Esophagus muscularis mucosa (tissue), 3 donors: ENCODE measurements at regions not wholly inside any gene's neighbourhood (a gene's known extent, or its start where the extent isn't known, plus 50 kb on each side); places are given as distances from the start of the nearest gene placed in this dataset.

Experiments used
- POLR2A ChIP-seq: fragments of 450-650 bp; IDR thresholded peaks from one replicate; pipeline ENCODE4 v1.6.1; 2017; ENCODE audit warnings: antibody characterized with exemption, moderate library complexity, mild to moderate bottlenecking, low read depth
- TF ChIP-seq, protein P1 (sequence below), 3 experiments: fragments of 200-600 bp in 2 of 3; fragments of 450-650 bp in 1 of 3; sonication (generic) in 2 of 3; IDR thresholded peaks; one replicate each; pipeline ENCODE4 v1.5.1; 2017 to 2019; ENCODE audit warnings: antibody characterized with exemption in 3 of 3, mild to moderate bottlenecking in 2 of 3, moderate library complexity in 1 of 3

DNA sequence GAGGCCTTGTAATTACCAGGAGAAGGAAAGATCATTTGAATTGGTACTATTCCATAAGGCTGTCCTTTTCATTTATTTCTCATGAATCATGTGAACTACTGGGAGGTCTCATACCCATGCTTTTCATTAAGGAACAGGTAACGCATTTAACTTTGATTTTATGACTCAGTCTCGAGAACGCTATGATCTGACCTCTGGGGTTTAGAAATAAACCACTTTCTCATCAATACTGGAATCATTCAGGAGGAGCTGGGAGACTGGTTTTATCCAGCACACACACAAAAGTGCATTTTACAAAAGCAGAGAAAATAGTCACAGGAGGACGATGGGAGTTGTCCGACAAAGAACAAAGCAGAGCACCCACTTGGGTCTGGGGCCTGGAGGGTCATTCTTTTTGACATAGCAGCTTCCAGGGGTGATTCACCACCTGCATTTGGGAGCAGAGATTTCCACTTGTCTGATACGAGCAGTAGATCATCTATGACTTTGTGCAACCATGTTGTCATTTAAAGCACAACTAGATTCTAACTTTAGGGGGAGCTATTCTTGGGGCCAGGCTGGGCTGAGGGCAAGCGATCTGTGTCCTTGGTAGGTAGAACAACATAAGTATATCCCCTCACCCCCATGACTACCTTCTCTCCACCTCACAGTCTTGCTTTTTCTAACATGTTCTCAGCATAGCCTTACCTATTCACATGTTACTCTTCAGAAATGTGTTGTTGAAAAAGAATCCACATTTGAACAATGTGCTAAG lies 95.9 kb upstream of the SCG2 start:
- TF ChIP-seq, protein P1, sequence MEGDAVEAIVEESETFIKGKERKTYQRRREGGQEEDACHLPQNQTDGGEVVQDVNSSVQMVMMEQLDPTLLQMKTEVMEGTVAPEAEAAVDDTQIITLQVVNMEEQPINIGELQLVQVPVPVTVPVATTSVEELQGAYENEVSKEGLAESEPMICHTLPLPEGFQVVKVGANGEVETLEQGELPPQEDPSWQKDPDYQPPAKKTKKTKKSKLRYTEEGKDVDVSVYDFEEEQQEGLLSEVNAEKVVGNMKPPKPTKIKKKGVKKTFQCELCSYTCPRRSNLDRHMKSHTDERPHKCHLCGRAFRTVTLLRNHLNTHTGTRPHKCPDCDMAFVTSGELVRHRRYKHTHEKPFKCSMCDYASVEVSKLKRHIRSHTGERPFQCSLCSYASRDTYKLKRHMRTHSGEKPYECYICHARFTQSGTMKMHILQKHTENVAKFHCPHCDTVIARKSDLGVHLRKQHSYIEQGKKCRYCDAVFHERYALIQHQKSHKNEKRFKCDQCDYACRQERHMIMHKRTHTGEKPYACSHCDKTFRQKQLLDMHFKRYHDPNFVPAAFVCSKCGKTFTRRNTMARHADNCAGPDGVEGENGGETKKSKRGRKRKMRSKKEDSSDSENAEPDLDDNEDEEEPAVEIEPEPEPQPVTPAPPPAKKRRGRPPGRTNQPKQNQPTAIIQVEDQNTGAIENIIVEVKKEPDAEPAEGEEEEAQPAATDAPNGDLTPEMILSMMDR (IDR thresholded peaks at IDR 0.05): no peak
- no peak for TF ChIP-seq POLR2A
